ENCODE measurements at regions not wholly inside any gene's neighbourhood (a gene's known extent, or its start where the extent isn't known, plus 50 kb on each side); places are given as distances from the start of the nearest gene placed in this dataset.
"Not testable (repeated sequence)": the region's sequence is repeated elsewhere in the genome, so short reads cannot be mapped to it uniquely, and the experiment has no call there.

- H3K9me2 ChIP-seq (replicated peaks; ENCODE audit: control insufficient read depth, low read length); H4K20me1 ChIP-seq (ENCODE audit: control insufficient read depth, insufficient read depth, low read depth, low read length); H3K79me2 ChIP-seq (ENCODE audit: control insufficient read depth, low read length); H3K27me3 ChIP-seq (ENCODE audit: control insufficient read depth, low read length); H3K4me3 ChIP-seq (ENCODE audit: low read length); H3K4me1 ChIP-seq (ENCODE audit: control insufficient read depth, low read length); H3F3A ChIP-seq (ENCODE audit: control insufficient read depth, insufficient read depth); H3K9me3 ChIP-seq (ENCODE audit: control insufficient read depth, insufficient read depth, low read length); H3K27ac ChIP-seq (ENCODE audit: low read depth, low read length); H3K4me2 ChIP-seq (ENCODE audit: low read length); H3K36me3 ChIP-seq (ENCODE audit: control insufficient read depth, low read length): not testable (repeated sequence)
Observed at GRCh38 chr2:111373060-111373459, 252.3 kb downstream of the BCL2L11 start.

GRCh38 chr2:111373989-111374388, 253.3 kb downstream of the BCL2L11 start:
- not testable (repeated sequence) for H3K9me2 ChIP-seq (replicated peaks; ENCODE audit: control insufficient read depth, low read length); H3K27me3 ChIP-seq (ENCODE audit: control insufficient read depth, low read length); H3F3A ChIP-seq (ENCODE audit: control insufficient read depth, insufficient read depth); H4K20me1 ChIP-seq (ENCODE audit: control insufficient read depth, insufficient read depth, low read depth, low read length); H3K4me3 ChIP-seq (ENCODE audit: low read length); H3K4me2 ChIP-seq (ENCODE audit: low read length); H3K9me3 ChIP-seq (ENCODE audit: control insufficient read depth, insufficient read depth, low read length); H3K27ac ChIP-seq (ENCODE audit: low read depth, low read length); H3K4me1 ChIP-seq (ENCODE audit: control insufficient read depth, low read length); H3K36me3 ChIP-seq (ENCODE audit: control insufficient read depth, low read length); H3K79me2 ChIP-seq (ENCODE audit: control insufficient read depth, low read length)

- not testable (repeated sequence) for H3K27me3 ChIP-seq (ENCODE audit: control insufficient read depth, low read length); H3K4me1 ChIP-seq (ENCODE audit: control insufficient read depth, low read length); H3K9me3 ChIP-seq (ENCODE audit: control insufficient read depth, insufficient read depth, low read length); H3K27ac ChIP-seq (ENCODE audit: low read depth, low read length); H3F3A ChIP-seq (ENCODE audit: control insufficient read depth, insufficient read depth); H3K36me3 ChIP-seq (ENCODE audit: control insufficient read depth, low read length); H3K4me2 ChIP-seq (ENCODE audit: low read length); H3K4me3 ChIP-seq (ENCODE audit: low read length); H4K20me1 ChIP-seq (ENCODE audit: control insufficient read depth, insufficient read depth, low read depth, low read length); H3K9me2 ChIP-seq (replicated peaks; ENCODE audit: control insufficient read depth, low read length); H3K79me2 ChIP-seq (ENCODE audit: control insufficient read depth, low read length)
Observed at GRCh38 chr2:111374734-111375133, 254.0 kb downstream of the BCL2L11 start.

GRCh38 chr2:111375320-111375883, 254.7 kb downstream of the BCL2L11 start:
- not testable (repeated sequence) for H3K27ac ChIP-seq (ENCODE audit: low read depth, low read length); H3K4me1 ChIP-seq (ENCODE audit: control insufficient read depth, low read length); H3K27me3 ChIP-seq (ENCODE audit: control insufficient read depth, low read length); H3K36me3 ChIP-seq (ENCODE audit: control insufficient read depth, low read length); H3F3A ChIP-seq (ENCODE audit: control insufficient read depth, insufficient read depth); H3K9me2 ChIP-seq (replicated peaks; ENCODE audit: control insufficient read depth, low read length); H4K20me1 ChIP-seq (ENCODE audit: control insufficient read depth, insufficient read depth, low read depth, low read length); H3K79me2 ChIP-seq (ENCODE audit: control insufficient read depth, low read length); H3K4me2 ChIP-seq (ENCODE audit: low read length); H3K4me3 ChIP-seq (ENCODE audit: low read length); H3K9me3 ChIP-seq (ENCODE audit: control insufficient read depth, insufficient read depth, low read length)

GRCh38 chr2:111376272-111376970, 255.7 kb downstream of the BCL2L11 start:
- not testable (repeated sequence) for H3K27ac ChIP-seq (ENCODE audit: low read depth, low read length); H4K20me1 ChIP-seq (ENCODE audit: control insufficient read depth, insufficient read depth, low read depth, low read length); H3F3A ChIP-seq (ENCODE audit: control insufficient read depth, insufficient read depth); H3K9me3 ChIP-seq (ENCODE audit: control insufficient read depth, insufficient read depth, low read length); H3K36me3 ChIP-seq (ENCODE audit: control insufficient read depth, low read length); H3K79me2 ChIP-seq (ENCODE audit: control insufficient read depth, low read length); H3K4me3 ChIP-seq (ENCODE audit: low read length); H3K27me3 ChIP-seq (ENCODE audit: control insufficient read depth, low read length); H3K4me1 ChIP-seq (ENCODE audit: control insufficient read depth, low read length); H3K9me2 ChIP-seq (replicated peaks; ENCODE audit: control insufficient read depth, low read length); H3K4me2 ChIP-seq (ENCODE audit: low read length)

GRCh38 chr2:111376971-111377352, 256.2 kb downstream of the BCL2L11 start:
- not testable (repeated sequence) for H3K79me2 ChIP-seq (ENCODE audit: control insufficient read depth, low read length); H3K27ac ChIP-seq (ENCODE audit: low read depth, low read length); H3K36me3 ChIP-seq (ENCODE audit: control insufficient read depth, low read length); H4K20me1 ChIP-seq (ENCODE audit: control insufficient read depth, insufficient read depth, low read depth, low read length); H3K27me3 ChIP-seq (ENCODE audit: control insufficient read depth, low read length); H3F3A ChIP-seq (ENCODE audit: control insufficient read depth, insufficient read depth); H3K9me3 ChIP-seq (ENCODE audit: control insufficient read depth, insufficient read depth, low read length); H3K4me1 ChIP-seq (ENCODE audit: control insufficient read depth, low read length); H3K9me2 ChIP-seq (replicated peaks; ENCODE audit: control insufficient read depth, low read length); H3K4me3 ChIP-seq (ENCODE audit: low read length); H3K4me2 ChIP-seq (ENCODE audit: low read length)

- H3K9me2 ChIP-seq (replicated peaks; ENCODE audit: control insufficient read depth, low read length); H3F3A ChIP-seq (ENCODE audit: control insufficient read depth, insufficient read depth); H3K4me1 ChIP-seq (ENCODE audit: control insufficient read depth, low read length); H4K20me1 ChIP-seq (ENCODE audit: control insufficient read depth, insufficient read depth, low read depth, low read length); H3K79me2 ChIP-seq (ENCODE audit: control insufficient read depth, low read length); H3K9me3 ChIP-seq (ENCODE audit: control insufficient read depth, insufficient read depth, low read length); H3K36me3 ChIP-seq (ENCODE audit: control insufficient read depth, low read length); H3K4me2 ChIP-seq (ENCODE audit: low read length); H3K27ac ChIP-seq (ENCODE audit: low read depth, low read length); H3K4me3 ChIP-seq (ENCODE audit: low read length); H3K27me3 ChIP-seq (ENCODE audit: control insufficient read depth, low read length): not testable (repeated sequence)
Observed at GRCh38 chr2:111377386-111377959, 256.8 kb downstream of the BCL2L11 start.

GRCh38 chr2:111378348-111378747, 257.6 kb downstream of the BCL2L11 start:
- H3K4me1 ChIP-seq (ENCODE audit: control insufficient read depth, low read length); H3K9me2 ChIP-seq (replicated peaks; ENCODE audit: control insufficient read depth, low read length); H4K20me1 ChIP-seq (ENCODE audit: control insufficient read depth, insufficient read depth, low read depth, low read length); H3K9me3 ChIP-seq (ENCODE audit: control insufficient read depth, insufficient read depth, low read length); H3K4me2 ChIP-seq (ENCODE audit: low read length); H3K27me3 ChIP-seq (ENCODE audit: control insufficient read depth, low read length); H3F3A ChIP-seq (ENCODE audit: control insufficient read depth, insufficient read depth); H3K36me3 ChIP-seq (ENCODE audit: control insufficient read depth, low read length); H3K79me2 ChIP-seq (ENCODE audit: control insufficient read depth, low read length); H3K4me3 ChIP-seq (ENCODE audit: low read length); H3K27ac ChIP-seq (ENCODE audit: low read depth, low read length): not testable (repeated sequence)

All from DOHH2 (cell line).